Adrenal gland (tissue), 9 donors: ENCODE measurements at regions not wholly inside any gene's neighbourhood (a gene's known extent, or its start where the extent isn't known, plus 50 kb on each side); places are given as distances from the start of the nearest gene placed in this dataset.

Experiments
- DNase-seq, 7 donors: peaks; one replicate each; pipeline ENCODE4 v3.0.0-alpha.2; 2019 to 2020
- H3K27ac ChIP-seq, 5 donors: fragments of 200-600 bp; sonication (generic) in 4 of 5; 1 replicate in 3 of 5; 2 replicates in 2 of 5; pipeline versions ENCODE4 v1.5.1 to v1.8.0; 2016 to 2020; ENCODE audit warnings: mild to moderate bottlenecking in 1 of 5
- H3K27me3 ChIP-seq: fragments of 200-600 bp; 2 replicates; pipeline ENCODE4 v1.8.0; 2021
- H3K36me3 ChIP-seq, 2 donors: fragments of 200-600 bp; replicated peaks in 1 of 2; 1 replicate in 1 of 2; 2 replicates in 1 of 2; pipeline versions ENCODE4 v1.5.1 to v1.8.0; 2018 to 2022
- H3K4me1 ChIP-seq, 2 donors: fragments of 200-600 bp; replicated peaks in 1 of 2; 1 replicate in 1 of 2; 2 replicates in 1 of 2; pipeline versions ENCODE4 v1.5.1 to v1.8.0; 2018 to 2021
- H3K4me3 ChIP-seq, 4 donors: fragments of 200-600 bp; sonication (generic) in 3 of 4; one replicate each; pipeline ENCODE4 v1.5.1; 2016 to 2018
- H3K9me3 ChIP-seq, 3 donors: fragments of 200-600 bp; sonication (generic) in 1 of 3; replicated peaks in 1 of 3; 1 replicate in 2 of 3; 2 replicates in 1 of 3; pipeline versions ENCODE4 v1.5.1 to v1.8.0; 2016 to 2021
- POLR2A ChIP-seq, 2 donors: fragments of 450-650 bp; IDR thresholded peaks; one replicate each; pipeline ENCODE4 v1.6.1; 2017; ENCODE audit warnings: antibody characterized with exemption in 2 of 2, mild to moderate bottlenecking in 2 of 2, moderate library complexity in 1 of 2
- WGBS, 4 donors: extraction: QIAGEN DNeasy Blood & Tissue Kit in 2 of 4; methylation state at CpG; one replicate each; pipeline versions ENCODE4 v1.1.5 to v1.1.7; 2013 to 2017; 5-methylcytosine and 5-hydroxymethylcytosine counted together
- intact Hi-C, 2 donors: fragments of 100-400 bp; cut with DNase I; formaldehyde crosslinking; loops; one replicate each; pipeline versions ENCODE4 v1.14.1 to v1.15.0; 2022 to 2023
- TF ChIP-seq, protein P1 (sequence below), 6 experiments: fragments of 450-650 bp in 4 of 6; fragments of 200-600 bp in 2 of 6; sonication (generic) in 1 of 6; IDR thresholded peaks; 1 replicate in 5 of 6; 2 replicates in 1 of 6; pipeline versions ENCODE4 v1.5.1 to v1.8.0; 2016 to 2021; ENCODE audit warnings: antibody characterized with exemption in 6 of 6, mild to moderate bottlenecking in 2 of 6, moderate library complexity in 1 of 6
- donor health status: healthy with polysubstance abuse.
- donor health status: Bipolar disorder and iron deficiency.
- donor health status: DM: yes; HTN: yes; CAD: no.
- donor health status: DM: no; HTN: no; CAD: no.
- donor health status: DM: no; HTN: no; CAD: no.

DNA sequence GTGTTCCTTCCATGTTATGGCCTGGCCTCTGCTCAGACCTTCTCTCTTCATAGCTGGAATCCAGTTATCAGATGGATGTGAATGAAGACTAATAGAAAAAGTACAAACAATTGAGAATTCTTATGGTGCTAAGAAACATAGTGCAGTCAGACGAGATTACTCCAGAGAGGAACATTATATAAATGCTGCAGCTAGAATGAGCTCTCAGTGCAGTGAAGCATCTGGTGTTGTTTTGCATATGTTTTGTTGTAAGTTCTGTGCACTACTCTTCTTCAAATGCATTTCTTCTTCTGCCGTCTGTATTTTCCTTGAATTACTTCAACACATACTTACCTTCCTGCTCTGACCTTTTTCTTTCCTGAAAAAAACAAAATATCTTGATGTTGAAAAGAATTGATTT is 602.4 kb upstream of the CDH18 start:
- H3K27ac ChIP-seq: no peak overlapping the region
- H3K4me1 ChIP-seq: no peaks in the 10 kb centered on the region
- H3K27me3 ChIP-seq: no peaks in the 10 kb centered on the region
- no peak overlapping the region for H3K4me3 ChIP-seq
- DNase-seq: no peak
- 62 to 77% (median 69%) methylated on average over 2 of the region's 2 CpGs for WGBS, 4 donors
- intact Hi-C loops: no loop called here
- TF ChIP-seq, protein P1, sequence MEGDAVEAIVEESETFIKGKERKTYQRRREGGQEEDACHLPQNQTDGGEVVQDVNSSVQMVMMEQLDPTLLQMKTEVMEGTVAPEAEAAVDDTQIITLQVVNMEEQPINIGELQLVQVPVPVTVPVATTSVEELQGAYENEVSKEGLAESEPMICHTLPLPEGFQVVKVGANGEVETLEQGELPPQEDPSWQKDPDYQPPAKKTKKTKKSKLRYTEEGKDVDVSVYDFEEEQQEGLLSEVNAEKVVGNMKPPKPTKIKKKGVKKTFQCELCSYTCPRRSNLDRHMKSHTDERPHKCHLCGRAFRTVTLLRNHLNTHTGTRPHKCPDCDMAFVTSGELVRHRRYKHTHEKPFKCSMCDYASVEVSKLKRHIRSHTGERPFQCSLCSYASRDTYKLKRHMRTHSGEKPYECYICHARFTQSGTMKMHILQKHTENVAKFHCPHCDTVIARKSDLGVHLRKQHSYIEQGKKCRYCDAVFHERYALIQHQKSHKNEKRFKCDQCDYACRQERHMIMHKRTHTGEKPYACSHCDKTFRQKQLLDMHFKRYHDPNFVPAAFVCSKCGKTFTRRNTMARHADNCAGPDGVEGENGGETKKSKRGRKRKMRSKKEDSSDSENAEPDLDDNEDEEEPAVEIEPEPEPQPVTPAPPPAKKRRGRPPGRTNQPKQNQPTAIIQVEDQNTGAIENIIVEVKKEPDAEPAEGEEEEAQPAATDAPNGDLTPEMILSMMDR (IDR thresholded peaks at IDR 0.05): no peak
- TF ChIP-seq POLR2A (IDR thresholded peaks at IDR 0.05): no peak
- no peaks in the 10 kb centered on the region for H3K36me3 ChIP-seq
- H3K9me3 ChIP-seq: no peaks in the 10 kb centered on the region

DNA sequence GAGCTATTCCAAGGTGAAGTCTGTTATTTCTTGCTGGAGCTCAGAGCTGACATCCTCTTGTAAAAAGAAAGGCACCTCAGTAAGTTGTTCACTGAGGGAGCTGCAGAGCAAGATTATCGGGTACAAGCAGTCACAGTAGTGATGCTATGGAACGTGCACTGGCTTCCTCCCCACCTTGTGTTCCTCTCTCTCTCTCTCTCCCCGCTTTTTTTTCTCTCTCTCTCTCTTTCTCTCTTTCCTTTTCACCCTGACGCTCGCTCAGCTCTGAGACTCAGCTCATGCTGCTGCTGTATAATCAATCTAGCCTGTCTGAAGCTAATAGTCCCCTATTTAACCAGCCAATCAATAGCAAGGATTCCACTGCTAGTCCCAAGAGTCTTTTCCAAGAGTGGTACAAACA is 587.6 kb upstream of the CDH18 start:
- intact Hi-C loops: no loop called here
- Histone ChIP-seq H3K36me3 (no peaks in the 10 kb centered on the region), H3K4me3 (no peak overlapping the region), H3K4me1 (no peaks in the 10 kb centered on the region), H3K27me3 (no peaks in the 10 kb centered on the region), H3K27ac (no peak overlapping the region), H3K9me3 (no peaks in the 10 kb centered on the region)
- WGBS, 4 donors: 17 to 25% (median 21%) methylated on average over 5 of the region's 5 CpGs
- TF ChIP-seq, protein P1 (IDR thresholded peaks at IDR 0.05): no peak
- no peak for TF ChIP-seq POLR2A (IDR thresholded peaks at IDR 0.05)
- no peak for DNase-seq

- Histone ChIP-seq H3K4me3 (no peak overlapping the region), H3K4me1 (no peaks in the 10 kb centered on the region), H3K27ac (no peak overlapping the region), H3K27me3 (no peaks in the 10 kb centered on the region), H3K36me3 (no peaks in the 10 kb centered on the region), H3K9me3 (no peaks in the 10 kb centered on the region)
- no peak for TF ChIP-seq POLR2A (IDR thresholded peaks at IDR 0.05)
- TF ChIP-seq, protein P1 (IDR thresholded peaks at IDR 0.05): no peak
- no peak for DNase-seq
- intact Hi-C loops: no loop called here
- 84 to 93% (median 86%) methylated on average over 4 of the region's 4 CpGs for WGBS, 4 donors
These were observed 586.6 kb upstream of the CDH18 start for GRCh38 chr5:20574576-20574975.

DNA sequence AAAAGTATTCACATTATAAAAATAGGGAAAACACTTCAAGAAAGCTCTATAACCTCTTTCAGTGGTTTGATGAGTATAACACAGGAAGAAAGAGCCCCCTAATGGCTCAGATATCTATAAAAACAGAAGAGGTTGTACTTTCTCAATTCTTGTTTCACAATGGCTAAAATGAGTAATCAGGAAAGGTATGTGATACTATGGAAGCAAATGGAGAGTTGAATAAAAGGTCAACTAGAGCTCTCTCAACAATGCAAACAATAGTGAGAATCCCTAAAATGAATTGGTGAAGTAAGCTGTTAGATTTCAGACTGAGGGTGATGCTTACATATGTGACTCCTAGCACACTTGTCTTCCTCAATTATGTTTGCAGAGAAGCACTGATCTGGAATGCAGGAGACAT is 584.6 kb upstream of the CDH18 start:
- Histone ChIP-seq H3K27me3 (no peaks in the 10 kb centered on the region), H3K27ac (no peak overlapping the region), H3K36me3 (no peaks in the 10 kb centered on the region), H3K4me1 (no peaks in the 10 kb centered on the region), H3K4me3 (no peak overlapping the region), H3K9me3 (no peaks in the 10 kb centered on the region)
- no peak for DNase-seq
- no peak for TF ChIP-seq POLR2A (IDR thresholded peaks at IDR 0.05)
- TF ChIP-seq, protein P1 (IDR thresholded peaks at IDR 0.05): no peak
- intact Hi-C loops: no loop called here
